Prostate gland (tissue), 2 donors: ENCODE measurements at regions not wholly inside any gene's neighbourhood (a gene's known extent, or its start where the extent isn't known, plus 50 kb on each side); places are given as distances from the start of the nearest gene placed in this dataset.
"Not testable (repeated sequence)": the region's sequence is repeated elsewhere in the genome, so short reads cannot be mapped to it uniquely, and the experiment has no call there.

Experiments
- CTCF ChIP-seq, 4 experiments: fragments of 200-600 bp in 2 of 4; fragments of 450-650 bp in 2 of 4; sonication (generic) in 2 of 4; IDR thresholded peaks; 1 replicate in 3 of 4; 2 replicates in 1 of 4; pipeline ENCODE4 v1.5.1; 2016 to 2019; ENCODE audit warnings: antibody characterized with exemption in 4 of 4, mild to moderate bottlenecking in 2 of 4, moderate library complexity in 2 of 4
- POLR2A ChIP-seq: fragments of 450-650 bp; IDR thresholded peaks from one replicate; pipeline ENCODE4 v1.6.1; 2016; ENCODE audit warnings: antibody characterized with exemption, mild to moderate bottlenecking
- POLR2AphosphoS5 ChIP-seq: sonication (generic); formaldehyde crosslinking; IDR thresholded peaks from one replicate; pipeline ENCODE4 v1.6.1; 2017; ENCODE audit warnings: antibody characterized with exemption

GRCh38 chr2:111493720-111494078, 373.0 kb downstream of the BCL2L11 start:
- TF ChIP-seq CTCF (IDR thresholded peaks at IDR 0.05); POLR2A; POLR2AphosphoS5: not testable (repeated sequence)
